ENCODE measurements at regions not wholly inside any gene's neighbourhood (a gene's known extent, or its start where the extent isn't known, plus 50 kb on each side); places are given as distances from the start of the nearest gene placed in this dataset.

DNA sequence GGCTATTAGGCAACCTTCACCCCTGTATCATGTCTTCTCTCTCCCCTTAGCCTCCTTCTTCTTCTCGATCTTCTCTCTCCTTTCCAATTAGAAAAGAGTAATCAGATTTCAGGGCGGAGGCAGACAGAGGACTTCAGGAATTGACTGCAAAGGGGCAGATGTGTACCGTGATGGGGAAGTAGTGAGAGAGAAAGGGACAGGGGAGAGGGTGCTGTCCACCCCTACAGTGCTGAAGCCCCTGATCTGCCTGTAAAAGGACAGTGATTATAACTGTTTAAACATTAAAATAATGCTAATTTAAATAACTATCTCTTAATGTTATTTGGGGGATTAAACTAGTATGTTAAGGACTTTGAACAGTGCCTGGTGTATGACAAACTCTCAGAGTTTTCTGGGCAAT, 178.5 kb downstream of the ACTR3 start (continued):
- TF ChIP-seq, protein P1, sequence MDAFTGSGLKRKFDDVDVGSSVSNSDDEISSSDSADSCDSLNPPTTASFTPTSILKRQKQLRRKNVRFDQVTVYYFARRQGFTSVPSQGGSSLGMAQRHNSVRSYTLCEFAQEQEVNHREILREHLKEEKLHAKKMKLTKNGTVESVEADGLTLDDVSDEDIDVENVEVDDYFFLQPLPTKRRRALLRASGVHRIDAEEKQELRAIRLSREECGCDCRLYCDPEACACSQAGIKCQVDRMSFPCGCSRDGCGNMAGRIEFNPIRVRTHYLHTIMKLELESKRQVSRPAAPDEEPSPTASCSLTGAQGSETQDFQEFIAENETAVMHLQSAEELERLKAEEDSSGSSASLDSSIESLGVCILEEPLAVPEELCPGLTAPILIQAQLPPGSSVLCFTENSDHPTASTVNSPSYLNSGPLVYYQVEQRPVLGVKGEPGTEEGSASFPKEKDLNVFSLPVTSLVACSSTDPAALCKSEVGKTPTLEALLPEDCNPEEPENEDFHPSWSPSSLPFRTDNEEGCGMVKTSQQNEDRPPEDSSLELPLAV (CRISPR knock-in tag; conservative IDR thresholded peaks at IDR 0.05; ENCODE audit: low read depth): 0 out of 2 replicates have a peak, but pooled peaks have one; percentile 7
- no peak for TF ChIP-seq NCOA2 (CRISPR knock-in tag; IDR thresholded peaks at IDR 0.05)
- TF ChIP-seq, protein P2, sequence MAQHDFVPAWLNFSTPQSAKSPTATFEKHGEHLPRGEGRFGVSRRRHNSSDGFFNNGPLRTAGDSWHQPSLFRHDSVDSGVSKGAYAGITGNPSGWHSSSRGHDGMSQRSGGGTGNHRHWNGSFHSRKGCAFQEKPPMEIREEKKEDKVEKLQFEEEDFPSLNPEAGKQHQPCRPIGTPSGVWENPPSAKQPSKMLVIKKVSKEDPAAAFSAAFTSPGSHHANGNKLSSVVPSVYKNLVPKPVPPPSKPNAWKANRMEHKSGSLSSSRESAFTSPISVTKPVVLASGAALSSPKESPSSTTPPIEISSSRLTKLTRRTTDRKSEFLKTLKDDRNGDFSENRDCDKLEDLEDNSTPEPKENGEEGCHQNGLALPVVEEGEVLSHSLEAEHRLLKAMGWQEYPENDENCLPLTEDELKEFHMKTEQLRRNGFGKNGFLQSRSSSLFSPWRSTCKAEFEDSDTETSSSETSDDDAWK (CRISPR knock-in tag; IDR thresholded peaks at IDR 0.05): no peak
- no peak for TF ChIP-seq CBFB (CRISPR knock-in tag; IDR thresholded peaks at IDR 0.05)
- no peak for TF ChIP-seq ZNF549 (CRISPR knock-in tag; IDR thresholded peaks at IDR 0.05)
- TF ChIP-seq HIVEP1 (CRISPR knock-in tag; IDR thresholded peaks at IDR 0.05): no peak
- TF ChIP-seq, protein P3, sequence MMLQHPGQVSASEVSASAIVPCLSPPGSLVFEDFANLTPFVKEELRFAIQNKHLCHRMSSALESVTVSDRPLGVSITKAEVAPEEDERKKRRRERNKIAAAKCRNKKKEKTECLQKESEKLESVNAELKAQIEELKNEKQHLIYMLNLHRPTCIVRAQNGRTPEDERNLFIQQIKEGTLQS (CRISPR knock-in tag; IDR thresholded peaks at IDR 0.05): no peak
- no peak for TF ChIP-seq ZNF354B (CRISPR knock-in tag; IDR thresholded peaks at IDR 0.05)
- 0 out of 2 replicates have a peak, but pooled peaks have one; percentile 72 for TF ChIP-seq XBP1 (CRISPR knock-in tag; IDR thresholded peaks at IDR 0.05)
- no peak for TF ChIP-seq ZNF296 (CRISPR knock-in tag; conservative IDR thresholded peaks at IDR 0.05)
- TF ChIP-seq ZFP37 (CRISPR knock-in tag; IDR thresholded peaks at IDR 0.05; ENCODE audit: borderline replicate concordance): no peak
- no peak for TF ChIP-seq ZNF264 (CRISPR knock-in tag; IDR thresholded peaks at IDR 0.05)
- no peak for TF ChIP-seq SRF (IDR thresholded peaks at IDR 0.05; ENCODE audit: low read depth, low read length)
- peak; percentile 78; the same call in 1 of the 2 replicates for TF ChIP-seq EHMT2 (IDR thresholded peaks at IDR 0.05; ENCODE audit: borderline replicate concordance, low read depth, low read length)
- no peak for TF ChIP-seq BHLHE40 (IDR thresholded peaks at IDR 0.05; ENCODE audit: low read length)
- TF ChIP-seq BRCA1 (CRISPR knock-in tag; IDR thresholded peaks at IDR 0.05): no peak
- no peak for TF ChIP-seq DBP (CRISPR knock-in tag; IDR thresholded peaks at IDR 0.05; ENCODE audit: not compliant biosample characterization)
- TF ChIP-seq SYNCRIP (IDR thresholded peaks at IDR 0.05; ENCODE audit: insufficient read depth, low read depth, low read length): no peak
- TF ChIP-seq NCOR1 (IDR thresholded peaks at IDR 0.05; ENCODE audit: borderline replicate concordance, low read length): no peak
- TF ChIP-seq, protein P4, sequence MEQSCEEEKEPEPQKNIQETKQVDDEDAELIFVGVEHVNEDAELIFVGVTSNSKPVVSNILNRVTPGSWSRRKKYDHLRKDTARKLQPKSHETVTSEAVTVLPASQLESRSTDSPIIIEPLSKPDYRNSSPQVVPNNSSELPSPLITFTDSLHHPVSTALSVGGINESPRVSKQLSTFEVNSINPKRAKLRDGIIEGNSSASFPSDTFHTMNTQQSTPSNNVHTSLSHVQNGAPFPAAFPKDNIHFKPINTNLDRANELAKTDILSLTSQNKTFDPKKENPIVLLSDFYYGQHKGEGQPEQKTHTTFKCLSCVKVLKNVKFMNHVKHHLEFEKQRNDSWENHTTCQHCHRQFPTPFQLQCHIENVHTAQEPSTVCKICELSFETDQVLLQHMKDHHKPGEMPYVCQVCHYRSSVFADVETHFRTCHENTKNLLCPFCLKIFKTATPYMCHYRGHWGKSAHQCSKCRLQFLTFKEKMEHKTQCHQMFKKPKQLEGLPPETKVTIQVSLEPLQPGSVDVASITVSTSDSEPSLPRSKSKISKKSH (CRISPR knock-in tag; IDR thresholded peaks at IDR 0.05; ENCODE audit: borderline replicate concordance): no peak
- TF ChIP-seq, protein P5, sequence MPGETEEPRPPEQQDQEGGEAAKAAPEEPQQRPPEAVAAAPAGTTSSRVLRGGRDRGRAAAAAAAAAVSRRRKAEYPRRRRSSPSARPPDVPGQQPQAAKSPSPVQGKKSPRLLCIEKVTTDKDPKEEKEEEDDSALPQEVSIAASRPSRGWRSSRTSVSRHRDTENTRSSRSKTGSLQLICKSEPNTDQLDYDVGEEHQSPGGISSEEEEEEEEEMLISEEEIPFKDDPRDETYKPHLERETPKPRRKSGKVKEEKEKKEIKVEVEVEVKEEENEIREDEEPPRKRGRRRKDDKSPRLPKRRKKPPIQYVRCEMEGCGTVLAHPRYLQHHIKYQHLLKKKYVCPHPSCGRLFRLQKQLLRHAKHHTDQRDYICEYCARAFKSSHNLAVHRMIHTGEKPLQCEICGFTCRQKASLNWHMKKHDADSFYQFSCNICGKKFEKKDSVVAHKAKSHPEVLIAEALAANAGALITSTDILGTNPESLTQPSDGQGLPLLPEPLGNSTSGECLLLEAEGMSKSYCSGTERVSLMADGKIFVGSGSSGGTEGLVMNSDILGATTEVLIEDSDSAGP (CRISPR knock-in tag; IDR thresholded peaks at IDR 0.05; ENCODE audit: borderline replicate concordance): no peak
- TF ChIP-seq ZNF232 (CRISPR knock-in tag; IDR thresholded peaks at IDR 0.05; ENCODE audit: borderline replicate concordance): peak; percentile 84
